ENCODE measurements at regions not wholly inside any gene's neighbourhood (a gene's known extent, or its start where the extent isn't known, plus 50 kb on each side); places are given as distances from the start of the nearest gene placed in this dataset.
A peak's percentile ranks its signal among the peaks of the same experiment; 100 is the strongest.

- DNase-seq (ENCODE audit: low read depth in 1 of 2, low spot score in 1 of 2) = no peak
- no peak overlapping the region for H3K4me3 ChIP-seq
- no peaks in the 10 kb centered on the region for H3K9me3 ChIP-seq (ENCODE audit: low read depth)
- H3K36me3 ChIP-seq = no peaks in the 10 kb centered on the region
- no peak overlapping the region for H3K27ac ChIP-seq
- no peak for TF ChIP-seq CTCF (IDR thresholded peaks at IDR 0.05; ENCODE audit: low read depth, low read length)
- no peaks in the 10 kb centered on the region for H3K4me1 ChIP-seq (ENCODE audit: low read depth)
- H3K27me3 ChIP-seq = no peaks in the 10 kb centered on the region
Measured at GRCh38 chr20:23251779-23252178, 98.8 kb upstream of the NXT1 start.

- TF ChIP-seq CTCF (IDR thresholded peaks at IDR 0.05; ENCODE audit: low read depth, low read length) = no peak
- DNase-seq (ENCODE audit: low read depth in 1 of 2, low spot score in 1 of 2) = no peak
- no peaks in the 10 kb centered on the region for H3K36me3 ChIP-seq
- H3K4me1 ChIP-seq (ENCODE audit: low read depth) = no peaks in the 10 kb centered on the region
- H3K27ac ChIP-seq = no peak overlapping the region
- H3K4me3 ChIP-seq = no peak overlapping the region
- H3K9me3 ChIP-seq (ENCODE audit: low read depth) = no peaks in the 10 kb centered on the region
- no peaks in the 10 kb centered on the region for H3K27me3 ChIP-seq
Measured at GRCh38 chr20:23249541-23249940, 101.0 kb upstream of the NXT1 start.

- TF ChIP-seq CTCF (IDR thresholded peaks at IDR 0.05; ENCODE audit: low read depth, low read length) = no peak
- DNase-seq (ENCODE audit: low read depth in 1 of 2, low spot score in 1 of 2) = no peak
- Histone ChIP-seq H3K4me3 (no peak overlapping the region), H3K27ac (no peak overlapping the region), H3K36me3 (no peaks in the 10 kb centered on the region), H3K4me1 (ENCODE audit: low read depth) (no peaks in the 10 kb centered on the region), H3K9me3 (ENCODE audit: low read depth) (no peaks in the 10 kb centered on the region), H3K27me3 (no peaks in the 10 kb centered on the region)
Measured at GRCh38 chr20:23248461-23248882, 102.1 kb upstream of the NXT1 start.

- Histone ChIP-seq H3K9me3 (ENCODE audit: low read depth) (no peaks in the 10 kb centered on the region), H3K4me1 (ENCODE audit: low read depth) (no peaks in the 10 kb centered on the region), H3K36me3 (no peaks in the 10 kb centered on the region), H3K27ac (no peak overlapping the region), H3K4me3 (no peak overlapping the region), H3K27me3 (no peaks in the 10 kb centered on the region)
- TF ChIP-seq CTCF (IDR thresholded peaks at IDR 0.05; ENCODE audit: low read depth, low read length) = no peak
- DNase-seq (ENCODE audit: low read depth in 1 of 2, low spot score in 1 of 2) = no peak
Measured at GRCh38 chr20:23246717-23247664, 103.6 kb upstream of the NXT1 start.

GRCh38 chr20:23245553-23246181 lies 104.9 kb upstream of the NXT1 start:
- DNase-seq (ENCODE audit: low read depth in 1 of 2, low spot score in 1 of 2) = peak; percentile 58 to 65
- Histone ChIP-seq H3K36me3 (no peaks in the 10 kb centered on the region), H3K27ac (no peak overlapping the region), H3K4me3 (no peak overlapping the region), H3K4me1 (ENCODE audit: low read depth) (no peaks in the 10 kb centered on the region), H3K9me3 (ENCODE audit: low read depth) (no peaks in the 10 kb centered on the region), H3K27me3 (no peaks in the 10 kb centered on the region)
- TF ChIP-seq CTCF (IDR thresholded peaks at IDR 0.05; ENCODE audit: low read depth, low read length) = peak; percentile 73
